ENCODE measurements at regions not wholly inside any gene's neighbourhood (a gene's known extent, or its start where the extent isn't known, plus 50 kb on each side); places are given as distances from the start of the nearest gene placed in this dataset.

- no peak for TF ChIP-seq CTCF (IDR thresholded peaks at IDR 0.05)
- TF ChIP-seq POLR2A (IDR thresholded peaks at IDR 0.05) = no peak
- TF ChIP-seq EP300 (IDR thresholded peaks at IDR 0.05) = no peak
Observed at GRCh38 chr9:17881371-17881770, 302.5 kb downstream of the SH3GL2 start.

Measured in tibial nerve (tissue), 4 donors.